Fibroblast of skin of left biceps (primary cell): ENCODE measurements at regions not wholly inside any gene's neighbourhood (a gene's known extent, or its start where the extent isn't known, plus 50 kb on each side); places are given as distances from the start of the nearest gene placed in this dataset.
"Not testable (repeated sequence)": the region's sequence is repeated elsewhere in the genome, so short reads cannot be mapped to it uniquely, and the experiment has no call there.

Source experiments
- DNase-seq, 2 experiments: peaks; one replicate each; pipeline ENCODE4 v3.0.0-alpha.2; 2013; ENCODE audit warnings: low read depth in 2 of 2

DNA sequence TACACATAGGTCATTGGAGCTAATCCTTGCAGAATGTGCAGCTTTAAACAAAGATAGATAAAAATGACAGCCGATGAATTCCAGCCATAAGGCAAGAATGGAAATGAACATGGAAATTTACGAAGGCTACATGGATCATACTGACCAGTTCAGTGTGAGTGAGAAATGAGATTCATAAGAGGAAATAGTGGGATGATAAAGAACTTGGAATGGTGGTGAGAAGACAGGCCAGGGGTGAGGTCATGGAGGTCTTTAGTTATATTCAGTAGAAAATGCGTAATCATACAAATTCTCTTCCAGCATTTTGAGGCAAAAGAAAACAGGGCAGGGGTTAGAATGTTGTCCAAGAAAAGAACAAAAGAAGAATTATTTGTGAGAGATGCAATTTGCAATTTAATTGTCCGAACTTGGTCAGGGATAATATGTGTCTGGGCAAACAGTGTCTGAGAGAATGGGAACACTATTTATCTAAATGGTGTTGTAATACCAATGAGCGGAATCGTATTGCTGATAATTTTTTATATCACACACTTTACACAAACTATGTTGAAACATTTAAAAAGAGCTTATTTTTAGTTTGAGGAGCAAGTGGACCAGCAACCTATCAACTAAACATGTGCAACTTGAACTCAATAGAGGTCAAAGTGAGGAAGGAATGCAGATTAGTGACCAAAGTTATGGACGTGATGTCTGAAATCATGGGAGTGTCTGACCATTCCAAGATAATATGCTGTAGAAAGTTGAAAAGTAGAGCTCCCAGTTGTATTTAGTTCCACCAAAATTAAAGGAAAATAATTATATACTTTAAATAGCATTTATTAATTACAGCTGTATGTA is 739.0 kb upstream of the NCAM2 start:
- no peak for DNase-seq

DNA sequence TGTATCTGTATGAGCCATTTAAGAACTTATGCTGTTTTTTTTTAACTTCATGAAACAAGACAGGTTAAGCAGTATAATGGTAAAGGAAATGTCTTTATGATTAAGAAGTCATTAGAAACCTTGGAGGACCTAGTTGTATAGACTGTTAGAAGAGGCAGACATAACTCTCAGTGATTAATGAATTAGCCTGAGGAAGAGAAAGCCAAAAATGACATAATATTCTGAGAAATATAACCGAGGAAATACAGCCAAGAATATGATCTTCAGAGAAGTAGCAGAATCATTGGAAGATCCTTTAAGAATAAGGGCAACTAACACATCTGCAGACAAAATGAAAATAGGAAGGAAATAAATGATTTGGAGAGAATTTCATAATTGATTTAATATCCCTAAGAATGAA is 738.1 kb upstream of the NCAM2 start:
- DNase-seq: no peak

DNA sequence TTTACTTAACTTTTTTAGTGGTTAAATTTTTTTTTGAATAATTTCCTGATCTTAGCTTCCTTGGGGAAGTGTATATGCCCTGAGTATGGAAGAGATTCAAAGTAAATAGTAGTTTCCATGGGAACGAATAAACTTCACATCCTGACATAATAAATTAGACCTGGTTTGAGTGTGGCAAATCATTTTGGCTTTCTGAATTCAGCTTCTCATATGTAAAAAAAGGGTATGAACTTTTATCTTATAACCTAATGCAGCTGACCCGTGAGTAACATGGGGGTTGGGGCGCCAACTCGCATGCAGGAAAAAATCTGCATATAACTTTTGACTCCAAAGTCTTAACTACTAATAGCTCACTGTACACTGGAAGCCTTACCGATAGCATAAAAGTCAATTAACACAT is 736.8 kb upstream of the NCAM2 start:
- DNase-seq: no peak

DNA sequence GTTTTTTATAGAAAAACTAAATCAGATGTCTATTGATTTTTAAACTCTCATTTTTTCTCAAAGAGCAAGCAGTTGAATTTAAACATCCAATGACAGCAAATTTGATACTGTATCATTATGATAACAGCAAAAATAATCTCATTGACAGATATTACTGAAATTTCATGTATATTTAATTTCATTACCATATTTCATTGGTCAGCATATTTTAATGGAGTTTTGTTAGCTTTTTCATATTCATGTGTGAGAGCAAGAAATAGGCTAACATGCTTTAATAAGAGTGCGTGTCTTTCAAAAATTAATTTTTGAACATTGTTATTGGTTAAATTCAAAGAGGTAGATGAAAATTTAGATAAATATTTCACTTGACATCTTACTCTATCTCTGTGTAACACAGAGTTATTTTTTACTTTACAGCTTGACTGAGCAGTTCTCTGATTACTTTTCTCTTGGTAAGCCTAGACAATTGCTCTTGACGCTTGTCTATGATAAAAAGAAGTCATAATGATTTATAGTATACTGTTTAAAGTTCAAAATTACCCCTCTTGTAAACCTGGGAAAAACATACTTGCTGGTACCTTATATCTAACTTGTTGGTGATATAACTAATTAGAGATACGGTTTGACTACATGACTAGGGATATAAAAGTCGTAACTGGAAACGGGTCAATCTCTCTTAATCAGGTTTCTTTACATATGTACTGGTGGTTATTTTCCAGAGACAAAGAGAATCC is 732.3 kb upstream of the NCAM2 start:
- no peak for DNase-seq

DNA sequence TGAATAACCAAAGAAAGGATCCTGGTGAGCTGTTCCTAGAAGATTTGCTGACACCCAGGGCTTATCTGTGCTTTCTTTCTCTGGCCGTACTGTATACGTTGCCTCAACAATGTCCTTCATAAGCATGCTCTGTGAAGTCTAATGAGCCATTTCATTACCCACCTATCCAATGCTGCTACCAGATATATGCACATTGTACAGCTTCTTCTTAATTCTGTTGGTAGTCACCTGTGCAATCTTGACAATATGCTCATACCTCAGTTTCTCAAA is 731.8 kb upstream of the NCAM2 start:
- no peak for DNase-seq

DNA sequence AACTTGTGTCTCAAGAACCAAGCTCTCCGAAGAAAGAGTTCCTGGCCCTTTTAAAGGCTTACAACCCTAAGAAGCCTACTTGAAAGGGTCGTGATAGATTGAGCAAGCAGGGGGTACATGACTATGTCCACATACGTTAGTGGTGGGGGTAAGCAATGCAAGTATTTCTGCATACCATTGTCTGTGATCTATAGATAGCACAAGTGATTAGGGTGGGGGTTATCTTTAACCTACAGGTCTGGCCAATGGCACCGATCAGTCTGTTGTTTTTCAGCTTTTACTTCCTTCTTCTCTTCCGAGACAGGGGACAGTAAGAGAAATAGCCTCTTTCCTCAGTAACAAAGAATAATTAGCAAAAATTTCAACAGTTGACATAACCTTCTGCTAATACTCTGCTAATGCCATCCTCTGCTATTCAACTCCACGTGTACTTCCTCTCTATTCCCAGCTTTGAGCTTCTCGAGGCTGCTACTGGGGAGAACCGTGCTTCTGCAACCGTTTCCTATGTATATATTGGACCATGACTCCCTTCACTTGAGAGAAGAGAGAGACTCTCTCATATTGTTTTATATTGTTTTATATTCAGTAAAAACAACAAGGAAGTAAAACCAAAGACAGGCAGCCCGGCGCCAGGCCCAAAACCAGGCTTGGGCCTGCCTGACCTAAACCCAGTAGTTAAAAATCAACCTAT is 727.7 kb upstream of the NCAM2 start:
- DNase-seq: no peak

DNA sequence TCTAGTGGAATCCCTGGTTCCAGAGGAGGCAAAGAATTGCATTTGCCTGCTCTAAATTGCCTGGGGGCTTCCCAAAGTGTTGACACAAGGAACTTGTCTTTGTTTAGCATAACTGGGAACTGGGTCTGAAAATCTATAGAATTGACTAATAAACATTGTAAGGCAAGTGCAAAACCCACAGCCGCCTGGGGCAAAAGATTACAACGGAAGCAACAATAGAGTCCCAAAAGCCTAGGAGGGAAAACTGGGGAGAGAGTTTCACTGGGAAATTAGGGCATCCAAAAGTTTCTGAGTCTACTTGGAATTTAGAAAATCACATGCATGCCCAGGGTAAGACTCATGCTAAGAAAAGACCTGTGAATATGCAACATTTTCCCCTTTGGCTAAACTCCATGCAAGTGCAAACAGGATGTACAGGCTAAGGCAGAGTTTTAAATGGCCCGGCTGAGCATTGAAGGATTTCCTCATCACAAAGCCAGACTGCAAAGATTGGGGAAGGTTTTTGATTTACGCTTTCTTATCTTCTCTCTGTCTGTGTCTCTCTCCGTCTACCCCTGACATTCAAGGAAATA is 725.3 kb upstream of the NCAM2 start:
- no peak for DNase-seq

DNA sequence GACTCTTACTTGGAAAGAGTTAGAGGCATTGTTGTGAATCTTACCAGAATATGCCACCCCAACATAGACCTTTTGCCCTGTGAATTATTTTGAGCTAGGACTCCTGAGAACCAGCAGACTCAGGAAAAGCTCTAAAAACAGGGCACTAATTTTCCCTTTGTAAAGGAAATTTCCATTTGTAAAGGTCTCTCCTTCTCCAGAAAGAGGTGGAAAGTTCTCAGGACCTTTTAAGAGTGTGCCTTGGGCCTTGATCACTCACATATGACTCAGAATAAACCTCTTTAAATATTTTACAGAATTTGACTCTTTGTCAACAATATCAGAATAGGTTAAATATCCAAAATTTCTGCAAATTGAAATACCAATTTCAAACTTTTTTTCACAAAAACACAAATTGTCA is 721.8 kb upstream of the NCAM2 start:
- DNase-seq: no peak

DNA sequence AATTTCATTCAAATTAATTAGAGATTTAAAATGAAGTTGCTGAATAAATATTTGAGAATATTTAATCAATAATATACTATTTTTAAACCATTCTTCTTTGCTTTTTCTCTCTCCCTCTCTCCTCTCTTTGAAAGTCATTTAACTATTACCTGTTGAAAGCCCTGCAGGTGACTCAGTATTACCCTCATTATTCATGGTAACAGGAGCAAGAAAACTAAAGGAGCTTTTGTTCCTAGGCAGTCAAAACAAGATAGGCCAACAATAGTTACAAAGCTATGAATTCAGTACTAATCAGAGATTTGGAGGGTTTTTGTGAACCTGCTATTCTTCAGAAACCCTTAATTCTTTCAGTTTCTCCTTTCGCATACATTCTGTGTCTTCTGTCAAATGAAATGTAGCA is 721.3 kb upstream of the NCAM2 start:
- no peak for DNase-seq

DNA sequence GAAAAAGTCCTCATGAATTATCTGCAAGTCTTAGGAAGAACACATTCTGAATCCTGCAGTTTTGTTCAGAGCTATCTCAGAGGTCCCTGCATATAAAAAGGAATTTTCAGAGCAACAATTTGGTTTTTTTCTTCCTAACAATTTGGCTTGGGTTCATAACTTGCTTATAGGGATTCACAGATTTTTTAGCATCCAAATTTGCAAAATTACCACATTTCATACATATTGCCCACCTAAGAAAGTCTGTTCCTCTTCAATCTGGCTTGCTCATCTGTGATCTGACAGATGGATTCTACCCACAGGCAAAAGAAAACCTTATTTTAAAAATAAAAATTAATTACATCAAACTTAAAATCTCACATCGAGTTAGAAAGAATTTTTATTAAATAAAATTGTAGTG is 714.4 kb upstream of the NCAM2 start:
- no peak for DNase-seq

DNA sequence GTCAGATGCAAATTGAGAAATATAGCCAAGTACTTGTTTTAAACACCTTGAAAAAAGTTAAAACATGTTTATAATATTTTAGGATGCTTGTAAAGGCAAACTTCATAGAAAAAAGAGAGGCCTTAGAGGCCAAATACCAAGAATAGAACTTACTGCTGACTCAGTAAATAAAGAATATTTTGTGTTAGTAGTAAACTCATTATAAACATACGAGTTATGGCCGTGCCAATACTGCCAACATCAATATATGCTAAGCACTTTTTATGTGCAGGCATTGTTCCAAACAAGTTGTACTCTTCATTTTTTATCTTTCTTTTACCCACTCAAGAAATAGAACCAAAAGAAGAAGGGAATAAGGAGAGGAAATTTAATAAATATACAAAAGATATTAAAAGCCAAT is 705.9 kb upstream of the NCAM2 start:
- DNase-seq: no peak

DNA sequence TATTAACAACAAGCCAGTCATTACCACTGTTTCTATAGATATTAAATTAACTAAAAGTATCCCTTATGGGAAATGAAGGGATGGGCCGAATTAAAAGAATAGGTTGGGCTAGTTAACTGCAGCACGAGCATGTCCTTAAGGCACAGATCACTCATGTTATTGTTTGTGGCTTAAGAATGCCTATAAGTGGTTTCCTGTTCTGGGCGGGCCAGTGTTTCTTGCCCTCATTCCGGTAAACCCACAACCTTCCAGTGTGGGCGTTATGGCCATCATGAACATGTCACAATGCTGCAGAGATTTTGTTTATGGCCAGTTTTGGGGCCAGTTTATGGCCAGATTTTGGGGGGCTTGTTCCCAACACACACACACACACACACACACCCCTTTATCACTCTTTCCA is 705.4 kb upstream of the NCAM2 start:
- not testable (repeated sequence) for DNase-seq

DNA sequence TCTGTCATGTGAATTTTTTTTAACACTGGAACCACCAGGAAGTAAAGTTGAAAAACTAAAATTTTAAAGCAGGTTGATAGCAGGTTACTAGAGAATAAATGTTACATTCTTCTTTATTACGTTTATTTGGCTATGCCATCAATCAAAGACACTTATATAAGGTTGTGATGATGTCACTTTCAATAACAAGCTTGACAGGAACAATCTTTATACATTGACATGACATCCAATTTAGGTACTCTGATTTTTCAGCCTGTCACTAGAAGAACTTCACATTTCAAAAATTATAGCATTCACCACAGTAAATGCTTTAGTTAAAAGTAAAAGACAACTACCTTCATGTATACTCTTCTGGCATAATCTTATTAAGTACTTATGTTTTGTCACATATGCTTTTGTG is 696.8 kb upstream of the NCAM2 start:
- DNase-seq: no peak

DNA sequence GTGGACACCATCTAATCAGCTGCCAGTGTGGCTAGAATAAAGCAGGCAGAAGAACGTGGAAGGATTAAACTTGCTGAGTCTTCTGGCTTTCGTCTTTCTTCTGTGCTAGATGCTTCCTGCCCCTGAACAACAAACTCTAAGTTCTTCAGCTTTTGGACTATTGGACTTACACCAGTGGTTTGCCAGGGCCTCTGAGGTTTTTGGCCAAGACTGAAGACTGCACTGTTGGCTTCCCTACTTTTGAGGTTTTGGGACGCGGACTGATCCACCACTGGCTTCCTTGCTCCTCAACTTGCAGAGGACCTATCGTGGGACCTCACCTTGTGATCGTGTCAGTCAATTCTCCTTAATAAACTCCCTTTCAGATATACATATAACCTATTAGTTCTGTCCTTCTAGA is 696.1 kb upstream of the NCAM2 start:
- DNase-seq: no peak

DNA sequence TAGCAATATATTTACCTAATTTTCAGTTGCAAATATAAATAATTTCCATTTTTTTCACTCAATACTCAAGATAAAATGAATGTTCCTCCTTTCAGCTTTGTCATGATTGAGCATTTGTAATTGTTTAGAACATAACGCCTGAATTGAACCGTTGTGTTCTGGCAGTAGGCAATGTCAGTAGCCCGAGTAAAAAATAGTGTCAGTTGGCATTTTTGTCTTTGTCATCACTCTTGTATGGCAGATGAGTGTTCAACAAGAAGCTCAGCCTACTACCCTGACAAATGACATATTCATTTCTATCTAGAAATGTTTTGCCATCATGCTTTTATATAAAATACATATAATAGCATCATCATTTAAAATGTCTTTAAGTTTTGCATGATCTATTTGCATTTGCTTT is 691.4 kb upstream of the NCAM2 start:
- no peak for DNase-seq

DNA sequence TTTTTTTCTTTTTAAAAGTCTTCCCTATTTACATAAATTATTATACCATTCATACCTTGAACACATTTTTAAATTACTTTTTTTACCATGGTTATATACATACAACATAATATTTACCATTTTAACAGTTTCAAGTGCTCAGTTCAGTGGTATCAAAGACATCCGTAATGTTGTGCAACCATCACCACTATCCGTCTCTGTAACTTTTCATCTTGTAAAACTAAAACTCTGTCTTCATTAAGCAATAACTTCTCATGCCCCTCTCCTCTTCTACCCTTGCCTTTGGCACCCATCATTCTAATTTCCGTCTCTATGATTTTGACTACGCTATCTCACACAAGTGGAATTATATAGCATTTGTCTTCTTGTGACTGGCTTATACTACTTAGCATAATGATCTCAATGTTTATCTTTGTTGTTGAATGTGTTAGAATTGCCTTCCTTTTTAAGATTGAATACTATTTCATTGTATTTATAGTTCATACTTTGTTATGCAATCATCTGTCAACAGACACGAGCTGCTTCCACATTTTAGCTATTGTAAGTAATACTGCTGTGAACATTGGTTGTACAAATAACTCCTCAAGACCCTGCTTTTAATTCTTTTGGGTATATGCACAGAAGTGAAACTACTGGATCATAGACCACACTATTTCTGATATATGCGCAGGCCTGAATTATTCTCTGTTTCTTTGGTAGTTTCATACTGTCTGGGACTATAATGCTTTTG is 689.5 kb upstream of the NCAM2 start:
- no peak for DNase-seq

DNA sequence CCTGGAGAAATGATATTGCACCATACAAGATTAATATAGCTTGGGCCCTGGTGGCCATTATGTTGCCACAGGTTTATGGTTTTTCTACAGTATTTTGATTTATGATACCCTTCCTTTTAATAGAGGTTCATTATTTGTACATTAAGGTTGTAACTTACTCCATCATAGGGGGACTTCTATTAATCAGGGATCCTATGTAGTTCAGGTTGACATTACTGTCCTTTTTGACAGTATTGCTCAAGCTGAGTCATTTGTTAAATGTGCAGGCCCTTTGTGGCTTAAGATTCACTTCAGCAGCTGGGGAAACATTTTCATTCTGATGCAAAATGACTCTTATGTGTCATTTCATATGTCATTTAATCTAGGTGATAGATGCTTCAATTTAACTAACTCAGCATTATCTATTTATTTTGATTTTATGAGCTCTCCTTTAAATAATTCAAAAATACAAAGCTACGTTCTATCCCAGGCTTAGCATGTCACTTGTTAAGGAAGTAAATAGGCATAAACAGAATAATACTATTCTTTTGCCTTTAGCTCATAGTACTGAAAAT is 686.9 kb upstream of the NCAM2 start:
- no peak for DNase-seq

DNA sequence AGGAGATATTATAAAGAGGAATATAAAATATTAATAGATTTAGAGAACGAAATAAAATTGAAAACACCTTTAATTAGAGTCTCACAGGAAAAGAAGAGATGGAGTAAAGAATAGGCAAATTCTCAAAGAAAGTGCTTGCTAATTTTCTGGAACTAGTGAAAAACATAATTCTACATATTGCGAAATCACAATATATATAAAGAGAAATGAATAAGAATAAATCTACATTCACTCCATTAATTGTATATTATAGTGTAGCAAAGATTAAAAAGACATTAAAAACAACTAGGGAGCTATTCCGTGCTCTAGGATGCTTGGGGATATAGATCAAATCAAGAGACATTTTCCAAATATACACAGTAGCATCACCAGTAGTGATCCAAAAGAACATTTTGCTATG is 685.2 kb upstream of the NCAM2 start:
- no peak for DNase-seq

DNA sequence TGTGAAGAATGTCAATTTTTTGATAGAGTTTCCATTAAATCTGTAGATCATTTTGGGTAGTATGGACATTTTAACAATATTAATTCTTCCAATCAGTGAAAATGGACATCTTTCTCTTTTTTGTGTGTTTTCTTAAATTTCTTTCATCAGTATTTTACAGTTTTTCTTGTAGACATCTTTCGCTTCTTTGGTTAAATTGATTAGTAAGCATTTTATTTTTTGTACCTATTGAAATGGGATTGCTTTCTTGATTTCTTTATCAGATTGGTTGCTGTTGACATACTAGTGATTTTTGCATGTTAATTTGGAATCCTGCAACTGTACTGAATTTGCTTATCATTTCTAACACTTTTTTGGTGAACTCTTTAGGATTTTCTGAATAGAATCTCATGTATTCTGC is 683.2 kb upstream of the NCAM2 start:
- DNase-seq: no peak

DNA sequence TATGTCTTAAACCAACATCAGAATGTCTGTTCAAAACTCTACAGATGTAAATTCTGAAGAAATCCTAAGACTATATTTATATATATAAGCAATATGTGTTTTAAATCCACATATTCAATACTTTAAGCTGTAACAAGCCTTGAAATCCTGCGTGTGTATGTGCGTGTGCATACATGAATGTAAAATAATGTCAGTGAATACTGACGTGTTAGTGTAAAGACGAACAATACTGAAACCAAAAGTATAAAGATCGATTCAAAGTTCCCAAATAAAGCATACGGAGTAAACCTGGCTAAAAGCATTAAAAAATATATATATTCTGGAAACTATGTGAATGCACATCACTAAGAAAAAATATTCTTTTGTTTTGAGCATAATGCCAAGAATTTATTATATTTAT is 668.6 kb upstream of the NCAM2 start:
- DNase-seq: no peak

DNA sequence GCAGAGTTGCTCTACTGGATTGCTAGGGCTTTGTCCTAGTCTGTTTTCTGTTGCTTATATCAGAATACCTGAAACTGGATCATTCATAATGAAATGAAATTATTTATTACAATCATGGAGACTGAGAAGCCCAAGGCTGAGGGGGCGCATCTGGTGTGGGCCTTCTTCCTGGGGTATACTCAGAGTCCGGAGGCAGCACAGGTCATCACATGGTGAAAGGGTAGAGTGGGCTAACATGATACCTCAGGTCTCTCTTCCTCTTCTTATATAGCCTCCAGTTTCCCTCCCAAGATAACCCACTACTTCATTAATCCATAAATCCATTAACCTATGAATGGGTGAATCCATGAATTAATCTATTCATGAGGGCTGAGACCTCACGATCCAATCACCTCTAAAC is 667.6 kb upstream of the NCAM2 start:
- no peak for DNase-seq

DNA sequence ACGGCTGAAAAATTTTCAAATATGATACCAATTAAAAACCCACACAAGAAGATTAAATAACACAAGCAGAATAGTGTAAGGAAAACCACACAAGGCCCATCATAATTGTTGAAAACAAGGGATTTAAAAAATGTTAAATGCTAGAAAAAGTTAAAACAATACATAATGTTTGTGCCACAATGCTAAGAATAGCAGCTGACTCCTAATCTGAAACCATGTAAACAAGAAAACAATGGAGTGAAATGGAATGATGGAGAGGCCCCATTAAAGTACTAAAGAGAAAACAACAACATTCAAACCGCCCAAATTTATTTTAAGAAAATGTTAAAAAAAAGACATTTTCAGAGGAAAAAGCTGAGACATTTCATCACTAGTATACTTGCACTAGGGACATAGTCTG is 663.6 kb upstream of the NCAM2 start:
- DNase-seq: no peak
